ENCODE measurements at regions not wholly inside any gene's neighbourhood (a gene's known extent, or its start where the extent isn't known, plus 50 kb on each side); places are given as distances from the start of the nearest gene placed in this dataset.

DNA sequence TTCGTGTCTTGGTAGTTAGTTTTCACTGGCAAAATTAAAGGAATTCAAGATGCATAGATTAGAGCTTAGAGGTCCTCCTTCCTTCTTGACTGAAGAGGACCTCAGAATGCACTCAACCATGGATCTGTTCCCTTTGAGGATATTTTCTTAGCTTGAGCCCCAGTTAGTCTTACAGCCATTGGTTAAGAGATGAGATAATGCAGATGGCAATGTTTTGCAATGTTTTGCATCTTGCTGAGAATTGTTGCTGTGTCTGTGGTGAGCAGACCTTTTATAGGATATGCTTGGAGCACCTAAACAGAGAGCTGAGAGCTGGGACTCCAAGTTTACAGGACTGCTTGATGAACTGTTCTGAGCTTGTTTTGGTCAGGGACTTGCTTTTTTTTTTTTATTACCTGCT lies 107.5 kb downstream of the TMEM170B start:
- DNase-seq (ENCODE audit: low read depth in 1 of 2, low spot score in 2 of 2) (no peak), FAIRE-seq (no peak)
- no peaks in the 10 kb centered on the region for H3K23me2 ChIP-seq (ENCODE audit: low read depth, low read length)
- H3K4me1 ChIP-seq (replicated peaks in 1 of 4; ENCODE audit: control insufficient read depth in 3 of 4, insufficient read depth in 4 of 4, low read length in 3 of 4), result peaks cover 0 to 6% (median 3%) of the 10 kb centered on the region in 4 experiments; a peak in 4 of 7 replicates
- no peak overlapping the region; the same call in 1 of the 2 replicates for H2BK5ac ChIP-seq (ENCODE audit: low read depth, low read length)
- H4K8ac ChIP-seq (ENCODE audit: extremely low read depth, insufficient read depth, low read length), result no peak overlapping the region
- no peaks in the 10 kb centered on the region for H3K79me1 ChIP-seq (ENCODE audit: low read depth, low read length)
- H4K5ac ChIP-seq (ENCODE audit: insufficient read length, low read depth, low read length), result no peak overlapping the region
- peaks cover 4 to 11% of the 10 kb centered on the region in 2 experiments; a peak in 3 of 4 replicates for H3K9me3 ChIP-seq (ENCODE audit: insufficient read depth in 2 of 2, low read depth in 1 of 2, low read length in 1 of 2)
- H4K91ac ChIP-seq (replicated peaks; ENCODE audit: insufficient read length, low read length), result no peak overlapping the region
- no peaks in the 10 kb centered on the region for H3K79me2 ChIP-seq (ENCODE audit: control insufficient read depth in 1 of 2, insufficient read depth in 2 of 2, low read length in 2 of 2)
- no peak overlapping the region for H2AFZ ChIP-seq (ENCODE audit: low read length)
- no peak overlapping the region for H3K4ac ChIP-seq (replicated peaks; ENCODE audit: insufficient read length, low read depth, low read length)
- no peak overlapping the region for H3K14ac ChIP-seq (ENCODE audit: insufficient read length)
- H3K4me2 ChIP-seq (ENCODE audit: insufficient read depth in 1 of 2, low read depth in 2 of 2, low read length in 2 of 2), result no peak overlapping the region
- no peaks in the 10 kb centered on the region for H4K20me1 ChIP-seq (replicated peaks in 1 of 2; ENCODE audit: control insufficient read depth in 1 of 2, insufficient read depth in 2 of 2, low read length in 2 of 2)
- no peak overlapping the region for H2BK15ac ChIP-seq (ENCODE audit: low read length)
- H3K27ac ChIP-seq (ENCODE audit: low read depth, low read length), result no peak overlapping the region
- ChIA-PET CTCF (ENCODE audit: partially characterized antibody) (interaction anchor here (1.6 kb wide), 1 partner anchor 10 kb away, joined by 3 read pairs; no protein-coding TSS in a partner anchor), POLR2A (ENCODE audit: partially characterized antibody) (no interaction called here)
- no peaks in the 10 kb centered on the region for H3K27me3 ChIP-seq (replicated peaks in 1 of 4; ENCODE audit: control insufficient read depth in 3 of 4, extremely low read depth in 1 of 4, insufficient read depth in 3 of 4, low read length in 3 of 4)
- no peak for TF ChIP-seq CREB1 (IDR thresholded peaks at IDR 0.05)
- TF ChIP-seq TCF12 (IDR thresholded peaks at IDR 0.05; ENCODE audit: low read depth, low read length), result no peak
- TF ChIP-seq GTF2F1 (IDR thresholded peaks at IDR 0.05; ENCODE audit: borderline replicate concordance, low read depth, low read length), result no peak
- TF ChIP-seq, protein P1, sequence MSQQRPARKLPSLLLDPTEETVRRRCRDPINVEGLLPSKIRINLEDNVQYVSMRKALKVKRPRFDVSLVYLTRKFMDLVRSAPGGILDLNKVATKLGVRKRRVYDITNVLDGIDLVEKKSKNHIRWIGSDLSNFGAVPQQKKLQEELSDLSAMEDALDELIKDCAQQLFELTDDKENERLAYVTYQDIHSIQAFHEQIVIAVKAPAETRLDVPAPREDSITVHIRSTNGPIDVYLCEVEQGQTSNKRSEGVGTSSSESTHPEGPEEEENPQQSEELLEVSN (IDR thresholded peaks at IDR 0.05), result no peak
- no peak for TF ChIP-seq MAFK (IDR thresholded peaks at IDR 0.05; ENCODE audit: low read depth, low read length)
- no peak for TF ChIP-seq ZNF274 (IDR thresholded peaks at IDR 0.05; ENCODE audit: borderline replicate concordance, extremely low read depth, low read length)
- TF ChIP-seq NANOG (IDR thresholded peaks at IDR 0.05; ENCODE audit: insufficient read depth, low read depth, low read length, poor library complexity, severe bottlenecking), result no peak
- TF ChIP-seq BACH1 (IDR thresholded peaks at IDR 0.05; ENCODE audit: low read length), result no peak
- 85% methylated on average over 1 of the region's 1 CpG; no CpG with 5 or more reads in 1 of the 2 experiments for WGBS, 2 experiments (ENCODE audit: extremely low coverage in 1 of 2, insufficient coverage in 1 of 2, insufficient read length in 1 of 2, insufficient replicate concordance in 2 of 2, low coverage in 1 of 2, low lambda C conversion rate in 2 of 2, missing lambda C conversion rate in 1 of 2)
- H3K56ac ChIP-seq (replicated peaks; ENCODE audit: insufficient read length, low read depth, low read length), result no peak overlapping the region
- 0 out of 2 replicates have a peak overlapping the region, but pooled peaks have one; percentile 1 for H2BK12ac ChIP-seq (ENCODE audit: low read depth, low read length)
- no peak overlapping the region for H2BK120ac ChIP-seq (replicated peaks; ENCODE audit: low read depth, low read length)
- H3K23ac ChIP-seq (ENCODE audit: insufficient read length), result no peak overlapping the region
- no peak overlapping the region for H3K18ac ChIP-seq (ENCODE audit: extremely low read depth, low read length)
- H3K9ac ChIP-seq (replicated peaks in 1 of 4; ENCODE audit: extremely low read depth in 1 of 4, low read depth in 3 of 4, low read length in 3 of 4), result no peak overlapping the region
- H3K4me3 ChIP-seq (ENCODE audit: extremely low read depth in 1 of 4, insufficient read depth in 2 of 4, low read depth in 3 of 4, low read length in 4 of 4), result no peak overlapping the region
- H3K36me3 ChIP-seq (ENCODE audit: control insufficient read depth in 2 of 4, insufficient read depth in 4 of 4, low read length in 3 of 4), result 0 out of 8 replicates have a peak, but pooled peaks cover 0 to 8% (median 0%) of the 10 kb centered on the region in 4 experiments
- 0 out of 2 replicates have a peak overlapping the region, but pooled peaks have one; percentile 9 for H2BK20ac ChIP-seq (ENCODE audit: low read length)
- no peak overlapping the region for H2AK5ac ChIP-seq (ENCODE audit: low read depth, low read length)

Measured in H1 (cell line).